ENCODE measurements at regions not wholly inside any gene's neighbourhood (a gene's known extent, or its start where the extent isn't known, plus 50 kb on each side); places are given as distances from the start of the nearest gene placed in this dataset.
"Not testable (repeated sequence)": the region's sequence is repeated elsewhere in the genome, so short reads cannot be mapped to it uniquely, and the experiment has no call there.

DNA sequence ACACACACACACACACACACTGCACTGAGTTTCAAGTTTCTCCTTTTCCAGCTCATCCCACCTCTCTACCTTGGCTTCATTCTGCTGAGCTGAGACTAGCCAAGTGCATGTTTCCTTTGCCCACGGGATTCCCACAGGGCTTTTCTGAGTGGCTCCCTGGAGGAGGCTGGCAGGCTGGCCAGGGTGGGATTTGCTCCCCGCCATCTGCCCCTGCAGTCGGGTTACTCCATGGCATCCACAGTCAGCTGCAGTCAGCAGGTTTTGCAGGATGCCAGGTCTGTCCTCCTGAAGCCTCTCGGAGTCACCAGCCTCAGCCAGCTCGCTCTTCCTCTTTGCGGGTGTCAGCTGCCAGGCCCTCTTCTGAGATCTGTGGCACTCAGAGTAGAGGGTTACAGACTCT lies 783.7 kb upstream of the SOX11 start:
- no peak for DNase-seq

DNA sequence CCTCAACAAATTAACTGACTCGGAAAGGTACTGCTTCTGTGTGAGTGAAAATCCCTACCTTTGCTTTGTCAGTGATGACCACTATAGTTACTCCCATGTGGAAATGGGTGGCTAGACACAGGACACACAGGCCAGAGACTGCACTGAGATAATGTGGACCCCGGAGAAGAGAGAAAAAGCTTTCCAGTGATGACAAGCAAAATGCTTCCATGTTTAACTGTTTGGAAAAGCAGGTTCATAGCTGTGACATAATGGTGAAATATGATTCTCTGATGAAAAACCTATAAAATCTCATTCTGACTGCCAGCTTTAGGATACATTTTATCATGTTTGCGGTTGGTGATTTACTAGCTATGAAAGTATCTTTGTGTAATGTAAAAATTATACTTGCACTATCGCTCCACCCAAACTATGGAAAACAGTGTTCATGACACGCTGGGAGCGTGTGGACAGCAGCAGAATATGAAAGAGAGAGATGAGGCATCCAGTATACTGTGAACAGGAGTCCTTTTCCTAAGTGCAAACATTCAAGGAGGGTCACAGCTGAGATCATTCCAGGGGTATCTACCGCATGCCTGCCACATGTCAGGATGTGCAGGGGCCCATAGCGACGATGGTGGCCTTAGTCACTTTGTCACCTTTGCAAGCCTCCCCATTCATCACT lies 782.7 kb upstream of the SOX11 start:
- DNase-seq, result no peak

DNA sequence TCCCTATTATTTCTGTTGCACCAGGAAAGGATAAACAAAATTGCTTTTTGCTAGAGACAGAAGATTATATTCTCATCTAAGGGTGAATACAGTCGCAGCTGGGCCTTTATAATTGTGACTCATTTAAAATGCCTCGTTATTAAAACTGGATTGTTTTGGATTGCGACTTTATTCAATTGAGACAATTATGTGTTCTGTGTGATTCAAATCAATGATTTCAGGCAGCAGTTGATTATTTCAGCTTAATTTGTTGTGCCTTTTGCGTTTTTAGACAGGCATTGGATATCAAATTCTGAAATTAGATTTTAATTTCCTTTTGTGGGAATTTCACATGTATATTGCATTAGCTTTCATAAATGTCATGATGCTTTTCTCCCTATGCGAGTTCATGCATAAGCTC lies 778.1 kb upstream of the SOX11 start:
- DNase-seq, result no peak

DNA sequence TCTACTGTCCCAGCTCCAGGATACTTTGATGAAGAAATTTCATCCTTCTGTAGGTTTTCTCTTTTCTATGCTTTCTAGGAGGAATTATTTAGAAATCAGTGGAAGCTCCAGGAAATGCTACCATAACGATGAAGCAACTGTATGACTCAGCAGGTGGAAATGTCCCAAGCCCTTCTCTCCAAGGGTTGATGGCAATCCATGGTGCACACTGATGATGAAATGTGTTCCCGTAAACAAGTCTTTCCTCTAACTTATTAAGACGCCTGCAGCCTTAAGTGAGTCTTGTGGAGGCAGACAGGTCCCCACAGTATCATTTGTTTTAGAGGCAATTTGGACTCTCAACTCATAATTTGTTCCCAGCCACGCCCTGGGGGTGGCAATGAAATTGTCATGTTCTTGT lies 777.6 kb upstream of the SOX11 start:
- DNase-seq, result no peak

DNA sequence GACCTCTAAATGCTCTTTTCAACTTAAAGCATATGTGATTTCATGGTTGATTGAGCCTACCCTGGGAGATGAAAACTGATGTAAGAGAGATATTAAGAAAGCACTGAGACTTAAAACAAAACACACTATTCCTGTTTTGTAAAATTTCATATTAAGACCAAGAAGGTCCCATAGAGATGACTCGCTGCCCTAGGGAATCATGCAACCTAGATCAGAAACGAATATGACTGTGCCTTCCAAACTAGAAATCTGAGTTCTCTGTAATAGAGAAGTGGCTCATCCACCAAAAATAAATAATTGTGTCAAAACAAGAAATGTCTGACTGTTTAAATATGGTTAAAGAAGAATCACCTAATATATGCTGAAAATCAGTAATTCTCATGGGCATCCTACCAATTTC lies 776.8 kb upstream of the SOX11 start:
- DNase-seq, result no peak

DNA sequence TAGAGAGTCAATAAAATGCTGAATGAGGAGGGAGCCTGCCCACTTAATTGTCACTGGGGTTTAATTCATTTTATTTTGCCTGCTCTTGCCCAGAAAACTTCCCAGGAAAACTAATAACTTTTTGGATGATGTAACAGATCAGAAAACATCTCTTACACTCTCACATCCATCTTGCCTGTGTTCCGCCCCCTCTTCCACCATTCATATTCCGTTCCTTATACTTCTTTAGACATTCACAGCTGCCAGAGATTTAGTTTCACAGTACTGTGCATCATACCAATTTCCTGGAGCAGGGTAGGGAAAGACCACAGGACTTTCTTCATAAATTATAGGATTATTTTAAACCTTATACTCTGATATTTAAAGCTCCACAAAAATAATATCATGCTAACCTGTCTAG lies 776.1 kb upstream of the SOX11 start:
- DNase-seq, result no peak

DNA sequence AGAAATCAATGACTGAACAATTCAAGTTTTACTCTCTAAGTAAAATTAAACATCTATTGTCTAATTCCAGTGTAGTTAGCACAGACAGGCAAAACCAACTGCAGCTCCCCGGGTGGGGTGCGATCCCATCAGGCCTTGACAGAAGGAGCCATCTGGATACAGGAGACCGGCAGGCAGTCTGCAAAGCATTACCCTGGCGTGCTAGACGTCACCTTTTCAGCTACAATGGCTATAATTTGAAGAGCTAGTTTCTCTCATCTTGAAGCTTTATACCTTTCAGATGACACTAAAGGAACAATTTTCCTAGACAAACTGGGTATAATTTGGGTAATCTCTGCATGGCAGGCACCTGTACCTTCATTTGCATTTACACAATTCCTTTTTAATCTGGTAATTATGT lies 761.5 kb upstream of the SOX11 start:
- peak in 1 of 51 donors; percentile 27 for DNase-seq

DNA sequence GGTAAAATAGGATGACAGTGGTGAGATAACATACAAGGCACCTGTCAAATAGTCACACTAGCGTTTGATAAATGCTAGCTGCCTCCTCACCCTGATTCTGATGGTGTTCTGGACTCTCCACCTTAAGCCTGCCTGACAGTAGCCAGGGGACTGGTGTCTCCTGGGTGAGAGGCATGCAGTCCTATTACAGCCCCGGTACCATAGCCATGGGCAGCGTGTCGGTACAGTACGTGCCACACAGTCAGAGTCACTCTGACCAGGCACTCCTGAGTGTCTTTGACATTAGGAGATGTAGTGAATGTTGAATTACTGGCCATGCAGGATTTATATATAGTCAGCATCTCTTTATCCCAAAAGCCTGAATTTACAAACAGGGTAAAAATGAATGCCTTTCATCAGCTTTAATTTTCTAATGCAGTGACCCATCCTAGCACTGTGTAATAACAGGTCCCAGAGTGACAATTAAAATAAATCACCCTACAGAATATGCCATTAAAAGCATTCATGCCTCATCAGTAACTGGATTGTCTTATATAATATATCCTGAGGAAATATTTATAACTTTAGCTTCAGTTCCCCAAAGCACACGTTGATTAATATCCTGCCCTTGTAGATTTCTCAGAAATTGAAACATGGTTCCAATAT lies 760.3 kb upstream of the SOX11 start:
- no peak for DNase-seq

DNA sequence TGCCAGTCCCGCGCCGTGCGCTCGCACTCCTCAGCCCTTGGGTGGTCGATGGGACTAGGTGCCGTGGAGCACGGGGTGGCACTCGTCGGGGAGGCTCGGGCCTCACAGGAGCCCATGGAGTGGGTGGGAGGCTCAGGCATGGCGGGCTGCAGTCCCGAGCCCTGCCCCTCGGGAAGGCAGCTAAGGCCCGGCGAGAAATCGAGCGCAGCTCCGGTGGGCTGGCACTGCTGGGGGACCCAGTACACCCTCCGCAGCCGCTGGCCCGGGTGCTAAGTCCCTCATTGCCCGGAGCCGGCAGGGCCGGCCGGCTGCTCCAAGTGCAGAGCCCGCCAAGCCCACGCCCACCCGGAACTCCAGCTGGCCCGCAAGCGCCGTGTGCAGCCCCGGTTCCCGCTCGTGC lies 756.9 kb upstream of the SOX11 start:
- DNase-seq, result not testable (repeated sequence)

DNA sequence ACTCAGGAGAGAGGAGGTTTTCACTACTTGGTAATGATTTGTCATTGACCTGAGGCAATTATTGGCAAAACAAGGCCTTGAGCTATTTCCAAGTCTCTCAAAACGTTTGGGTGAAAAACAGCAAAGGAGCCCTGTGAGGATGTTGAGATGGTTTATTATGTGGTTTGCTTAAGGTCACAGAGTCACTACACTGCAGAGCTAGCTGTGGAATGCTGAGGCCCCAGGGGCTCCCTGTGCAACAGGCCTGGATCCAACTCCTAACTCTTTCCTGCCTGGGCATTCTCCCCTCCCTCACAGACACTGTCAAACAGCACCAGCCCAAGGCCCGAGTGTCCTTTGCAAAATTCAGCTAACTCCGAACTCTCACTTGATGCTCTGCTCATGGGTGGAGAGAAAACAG lies 754.6 kb upstream of the SOX11 start:
- DNase-seq, result no peak

DNA sequence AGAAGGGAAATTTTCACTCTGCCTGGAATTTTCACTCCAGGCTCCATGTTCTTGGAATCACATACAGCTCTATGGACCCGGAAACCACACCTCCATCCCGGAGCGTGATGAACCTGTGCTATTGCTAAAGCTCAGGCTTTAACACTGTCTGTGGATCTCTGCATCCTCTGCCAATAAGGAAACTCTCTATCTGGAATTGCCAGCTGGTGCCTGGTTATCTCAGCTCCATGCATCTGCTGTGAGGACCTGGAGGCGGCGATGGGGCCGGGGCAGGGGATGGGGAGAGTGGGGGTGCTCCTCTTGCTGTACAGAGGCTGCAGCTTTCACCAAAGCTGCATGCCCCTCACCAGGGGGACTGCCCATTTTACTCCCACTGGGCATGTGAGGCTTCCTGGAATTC lies 754.0 kb upstream of the SOX11 start:
- no peak for DNase-seq

DNA sequence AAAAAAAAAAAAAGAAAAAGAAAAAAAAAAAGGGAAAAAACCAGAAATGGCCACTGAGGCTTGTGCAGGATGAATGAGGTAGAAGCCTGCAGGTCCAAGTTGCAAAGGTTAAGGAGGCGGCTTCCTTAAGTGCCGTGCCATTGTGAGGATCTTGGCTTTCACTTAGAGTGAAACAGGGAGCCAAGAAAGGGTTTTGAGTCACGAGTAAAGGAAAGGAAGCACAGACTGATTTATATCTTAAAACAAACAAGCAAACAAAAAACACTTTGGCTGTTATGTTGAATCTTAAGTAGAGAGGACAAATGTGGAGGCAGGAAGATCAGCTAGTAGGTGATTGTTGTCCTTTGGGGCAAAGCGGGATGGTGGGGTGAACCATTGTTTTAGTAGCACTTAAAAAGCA lies 749.7 kb upstream of the SOX11 start:
- no peak for DNase-seq

DNA sequence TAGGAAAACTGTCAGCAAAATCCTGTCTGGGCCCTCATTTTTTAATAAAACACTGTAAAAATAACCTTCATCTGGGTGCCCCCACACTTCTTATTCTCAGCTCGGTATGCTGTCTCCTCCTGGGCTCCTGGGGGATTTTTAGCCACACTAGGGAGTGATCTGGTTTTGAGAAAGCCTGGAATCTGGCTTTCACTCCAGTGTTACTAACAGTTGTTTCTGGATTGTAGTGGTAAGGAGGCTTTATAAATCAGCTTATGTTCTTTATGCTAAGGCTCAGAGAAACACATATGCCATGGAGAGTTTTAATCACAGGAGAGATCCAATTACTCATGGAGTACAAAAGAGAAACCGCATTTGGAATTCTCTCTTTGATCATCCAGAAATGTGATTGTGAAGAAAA lies 744.3 kb upstream of the SOX11 start:
- no peak for DNase-seq

DNA sequence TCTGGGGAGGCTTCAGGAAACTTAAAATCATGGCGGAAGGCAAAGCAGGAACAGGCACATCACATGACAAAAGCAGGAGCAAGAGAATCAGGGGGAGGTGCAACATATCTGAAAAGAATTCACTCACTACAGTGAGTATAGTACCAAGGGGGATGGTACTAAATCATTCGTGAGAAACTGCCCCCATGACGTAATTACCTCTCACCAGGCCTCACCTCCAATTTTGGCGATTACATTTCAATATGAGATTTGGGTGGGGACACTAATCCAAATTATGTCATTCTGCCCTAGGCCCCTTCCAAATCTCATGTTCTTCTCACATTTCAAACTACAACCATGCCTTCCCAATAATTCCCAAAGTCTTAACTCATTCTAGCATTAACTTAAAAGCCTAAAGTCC lies 740.8 kb upstream of the SOX11 start:
- DNase-seq, result no peak

DNA sequence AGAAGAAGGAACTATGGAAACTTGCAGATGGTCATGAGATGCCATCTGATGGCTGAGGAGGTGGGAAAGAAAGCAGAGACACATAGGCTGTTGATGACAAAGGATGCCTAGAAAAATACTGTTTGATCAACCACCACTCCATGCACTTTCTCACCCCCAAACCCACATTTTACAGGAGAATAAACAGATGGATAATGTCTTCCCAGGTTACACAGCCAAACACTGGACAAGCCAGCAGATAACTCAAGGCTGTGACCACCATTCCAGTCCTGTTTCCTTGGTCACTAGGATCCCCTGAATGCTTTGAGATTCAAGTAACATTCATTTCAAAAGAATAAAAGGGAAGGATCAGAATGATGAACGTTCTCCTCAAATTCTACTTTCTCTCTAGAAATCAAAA lies 733.0 kb upstream of the SOX11 start:
- DNase-seq, result no peak

DNA sequence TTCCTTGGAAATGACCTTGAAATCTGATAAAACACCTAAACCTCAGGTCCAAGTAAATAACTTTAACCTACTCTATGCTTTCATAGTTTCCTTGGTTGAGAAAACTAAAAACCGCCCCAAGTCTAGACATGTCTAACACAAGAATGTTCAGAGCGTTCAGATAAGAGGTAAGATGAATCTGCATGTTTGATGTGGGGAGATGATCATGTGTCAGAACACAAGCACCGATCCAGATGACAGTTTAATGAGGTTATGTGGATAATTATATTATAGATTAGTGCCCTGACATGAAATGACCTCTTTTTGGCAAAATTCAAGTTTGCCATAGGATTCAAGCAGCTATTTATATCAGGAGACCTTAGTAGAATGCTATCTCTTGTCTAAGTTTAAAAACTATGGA lies 729.8 kb upstream of the SOX11 start:
- no peak for DNase-seq

DNA sequence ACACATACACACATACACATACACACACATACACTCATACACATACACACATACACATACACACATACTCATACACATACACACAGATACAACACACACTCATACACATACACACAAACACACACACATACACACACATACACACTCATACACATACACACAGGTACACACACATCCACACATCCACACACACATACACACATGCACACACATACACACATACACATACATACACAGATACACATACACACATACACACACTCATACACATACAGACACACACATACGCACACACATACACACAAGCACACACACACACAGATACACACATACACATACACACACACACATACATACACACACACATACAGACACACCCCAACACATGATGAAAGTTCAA lies 729.1 kb upstream of the SOX11 start:
- DNase-seq, result no peak

DNA sequence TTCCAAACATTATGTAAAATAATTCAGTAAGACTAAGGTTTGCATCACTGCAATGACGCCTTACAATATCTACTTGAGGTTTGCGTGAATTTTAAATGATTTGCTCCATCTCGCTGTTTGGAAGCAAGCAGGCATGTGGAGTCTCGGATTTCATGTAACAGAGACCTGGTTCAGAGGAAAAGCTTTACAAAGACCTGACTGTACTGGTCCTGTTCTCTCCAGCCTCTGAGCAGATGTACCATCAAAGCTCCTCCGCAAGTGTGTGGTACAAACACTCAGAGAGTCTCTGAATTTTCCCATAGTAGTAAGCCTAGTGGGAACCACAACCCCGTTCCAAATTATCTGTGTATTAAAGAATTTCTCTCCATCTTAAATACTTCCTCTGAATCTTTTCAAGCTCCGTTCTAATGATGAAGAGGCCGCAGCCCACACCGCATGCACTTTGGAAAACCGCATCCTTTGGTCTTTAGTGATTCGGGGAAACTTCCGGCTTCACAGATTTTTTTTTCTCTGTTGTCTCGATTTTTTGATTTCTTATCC lies 728.1 kb upstream of the SOX11 start:
- DNase-seq, result no peak

DNA sequence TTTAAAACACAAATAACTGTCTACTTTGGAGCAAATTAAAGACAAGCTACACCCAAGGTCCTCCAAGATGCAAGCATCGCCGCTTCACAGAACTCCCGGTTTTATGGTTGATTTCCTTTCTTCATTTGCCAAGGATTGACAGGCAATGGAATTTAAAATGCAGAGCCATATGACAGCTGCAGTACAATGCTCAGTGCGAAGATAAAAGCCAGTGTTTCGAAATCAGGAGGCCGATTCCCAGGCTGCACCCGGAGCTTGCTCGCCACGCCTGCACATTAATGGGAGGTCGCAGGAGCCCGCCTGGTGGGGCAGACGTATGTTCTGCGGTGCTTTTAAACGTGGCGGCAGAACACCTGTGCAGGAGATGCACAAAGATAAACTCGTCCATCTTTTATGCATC lies 727.6 kb upstream of the SOX11 start:
- DNase-seq, result no peak

DNA sequence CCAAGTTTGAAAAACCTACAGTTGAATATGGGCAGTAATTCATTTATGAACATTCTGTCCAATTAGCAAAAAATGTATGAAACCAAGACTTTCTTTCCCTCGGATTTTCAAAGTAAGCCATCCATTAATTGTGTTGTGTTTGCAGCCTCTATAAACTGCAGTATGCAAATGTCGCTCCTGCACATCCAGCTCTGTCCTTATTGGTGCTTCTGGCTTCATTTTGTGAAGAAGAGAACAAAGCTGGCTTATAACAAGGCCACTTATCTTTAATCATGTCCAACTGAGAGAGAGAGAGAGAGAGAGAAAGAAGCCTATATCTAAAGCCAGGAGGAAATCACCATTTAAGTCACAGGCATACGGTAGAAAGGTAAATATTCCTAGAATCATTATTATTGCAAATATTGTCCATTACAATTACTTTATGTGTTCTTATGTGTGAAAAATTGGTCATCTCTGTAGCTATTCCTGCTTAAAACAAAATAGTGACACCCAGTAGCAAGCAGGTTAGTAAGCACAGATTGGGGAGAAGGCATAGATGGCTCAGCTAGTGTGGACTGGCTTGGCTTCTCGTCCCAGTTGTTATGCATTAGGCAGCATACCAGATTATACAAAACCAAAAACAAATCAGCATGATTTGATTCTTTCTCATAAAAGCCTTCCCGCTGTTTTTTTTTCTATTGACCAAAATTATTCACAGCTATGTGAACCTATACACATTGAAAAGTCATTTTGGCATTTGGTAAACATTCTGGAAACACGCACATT lies 726.4 kb upstream of the SOX11 start:
- DNase-seq, result no peak

DNA sequence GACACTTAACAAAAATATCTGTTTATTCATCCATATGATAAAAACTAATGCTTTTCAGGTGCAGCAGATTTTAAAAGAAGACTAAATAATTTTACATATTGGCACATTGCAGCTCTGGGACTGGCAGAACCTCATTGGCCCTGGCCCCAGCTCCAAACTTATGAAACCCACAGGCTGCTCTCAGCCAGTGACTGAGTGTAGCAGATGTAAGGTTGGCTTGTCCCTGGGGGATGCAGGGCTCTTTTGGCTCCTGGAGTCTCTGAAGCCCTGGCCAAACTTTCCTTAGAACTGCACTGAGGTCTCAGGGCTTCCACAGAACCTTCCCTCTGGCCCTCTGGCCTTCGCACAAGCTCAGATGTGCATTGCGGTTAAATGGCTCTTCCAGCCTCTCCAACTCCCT lies 725.0 kb upstream of the SOX11 start:
- DNase-seq, result no peak

DNA sequence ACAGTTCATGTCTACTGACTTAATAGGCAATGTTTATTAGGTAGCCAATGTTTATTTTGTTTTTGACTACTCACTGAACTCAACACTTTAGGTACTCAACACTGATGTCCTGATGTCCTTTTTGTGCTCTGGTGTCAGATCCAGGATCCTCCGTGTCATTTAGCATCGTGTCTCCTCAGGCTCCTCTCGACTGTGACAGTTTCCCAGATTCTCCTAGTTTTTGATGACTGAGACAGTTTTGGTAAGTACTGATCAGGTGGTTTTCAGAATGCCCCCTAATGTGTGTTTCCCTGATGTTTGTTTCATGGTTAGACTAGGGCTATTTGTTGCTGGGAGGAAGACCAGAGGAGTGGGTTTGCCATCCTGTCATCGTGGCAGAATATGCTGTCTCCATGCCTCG lies 719.7 kb upstream of the SOX11 start:
- no peak for DNase-seq

DNA sequence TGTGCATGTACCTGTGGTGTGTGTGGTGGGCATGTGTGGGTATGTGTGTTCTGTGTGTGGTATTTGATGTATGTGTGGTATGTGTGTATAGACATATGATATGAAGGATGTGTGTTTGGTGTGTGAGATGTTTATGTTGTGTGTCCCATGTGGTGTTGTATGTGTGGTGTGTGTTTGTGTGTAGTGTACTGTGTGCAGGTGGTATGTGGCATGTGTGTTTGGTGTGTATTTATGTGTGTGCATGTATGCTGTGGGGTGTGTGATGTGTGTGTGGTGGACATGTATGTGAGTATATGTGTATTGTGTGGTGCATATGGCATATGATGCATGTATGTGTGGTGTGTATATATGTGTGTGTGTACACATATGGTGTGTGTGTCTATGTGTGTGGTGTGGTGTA lies 718.8 kb upstream of the SOX11 start:
- no peak for DNase-seq

Data from hypothalamus (tissue), 51 donors.